ENCODE measurements at regions not wholly inside any gene's neighbourhood (a gene's known extent, or its start where the extent isn't known, plus 50 kb on each side); places are given as distances from the start of the nearest gene placed in this dataset.

GRCh38 chr10:128633864-128634540, 507.8 kb upstream of the MKI67 start:
- H3K4me3 ChIP-seq (ENCODE audit: low read depth, low read length): no peak overlapping the region
- TF ChIP-seq, protein P1, sequence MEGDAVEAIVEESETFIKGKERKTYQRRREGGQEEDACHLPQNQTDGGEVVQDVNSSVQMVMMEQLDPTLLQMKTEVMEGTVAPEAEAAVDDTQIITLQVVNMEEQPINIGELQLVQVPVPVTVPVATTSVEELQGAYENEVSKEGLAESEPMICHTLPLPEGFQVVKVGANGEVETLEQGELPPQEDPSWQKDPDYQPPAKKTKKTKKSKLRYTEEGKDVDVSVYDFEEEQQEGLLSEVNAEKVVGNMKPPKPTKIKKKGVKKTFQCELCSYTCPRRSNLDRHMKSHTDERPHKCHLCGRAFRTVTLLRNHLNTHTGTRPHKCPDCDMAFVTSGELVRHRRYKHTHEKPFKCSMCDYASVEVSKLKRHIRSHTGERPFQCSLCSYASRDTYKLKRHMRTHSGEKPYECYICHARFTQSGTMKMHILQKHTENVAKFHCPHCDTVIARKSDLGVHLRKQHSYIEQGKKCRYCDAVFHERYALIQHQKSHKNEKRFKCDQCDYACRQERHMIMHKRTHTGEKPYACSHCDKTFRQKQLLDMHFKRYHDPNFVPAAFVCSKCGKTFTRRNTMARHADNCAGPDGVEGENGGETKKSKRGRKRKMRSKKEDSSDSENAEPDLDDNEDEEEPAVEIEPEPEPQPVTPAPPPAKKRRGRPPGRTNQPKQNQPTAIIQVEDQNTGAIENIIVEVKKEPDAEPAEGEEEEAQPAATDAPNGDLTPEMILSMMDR (IDR thresholded peaks at IDR 0.05; ENCODE audit: insufficient read depth, low read depth, low read length, missing control alignments): no peak
- no peak for DNase-seq (ENCODE audit: low read depth)

DNA sequence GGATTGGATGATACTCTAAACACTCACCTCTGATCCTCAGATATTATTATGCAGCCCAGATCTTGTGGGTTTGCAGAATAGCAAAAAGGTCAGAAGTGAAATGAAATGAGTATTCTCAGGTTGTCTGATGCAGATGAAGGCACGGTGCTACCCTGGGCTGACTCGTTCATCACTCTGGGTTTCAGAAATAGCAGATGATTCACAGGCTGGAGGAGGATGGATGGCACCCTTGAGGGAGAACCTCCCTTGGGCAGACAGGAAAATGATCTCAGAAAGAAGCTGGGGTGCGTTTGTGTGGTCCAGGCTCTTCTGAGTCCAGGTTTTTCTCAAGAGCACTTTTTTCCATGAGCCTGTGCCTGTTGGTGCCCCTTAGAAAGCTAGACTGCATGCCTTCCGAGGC, 515.8 kb upstream of the MKI67 start:
- no peak for DNase-seq (ENCODE audit: low read depth)
- TF ChIP-seq, protein P1 (IDR thresholded peaks at IDR 0.05; ENCODE audit: insufficient read depth, low read depth, low read length, missing control alignments): no peak
- H3K4me3 ChIP-seq (ENCODE audit: low read depth, low read length): no peak overlapping the region

DNA sequence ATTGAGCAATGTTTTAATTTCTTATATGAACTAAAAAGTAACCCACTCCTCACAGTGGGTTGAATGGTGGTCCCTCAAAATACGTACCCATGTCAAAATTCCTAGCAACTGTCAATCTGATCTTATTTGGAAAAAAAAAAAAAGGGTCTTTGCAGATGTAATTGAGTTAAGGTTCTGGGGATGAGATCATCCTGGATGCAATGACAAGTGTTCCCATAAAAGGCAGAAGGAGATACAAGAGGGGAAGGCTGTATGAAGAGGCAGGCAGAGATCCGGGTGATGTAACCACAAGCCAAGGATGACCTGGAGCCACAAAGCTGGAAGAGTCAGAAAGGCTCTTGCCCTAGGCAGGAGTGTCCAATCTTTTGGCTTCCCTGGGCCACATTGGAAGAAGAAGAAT, 516.3 kb upstream of the MKI67 start:
- no peak for DNase-seq (ENCODE audit: low read depth)
- TF ChIP-seq, protein P1 (IDR thresholded peaks at IDR 0.05; ENCODE audit: insufficient read depth, low read depth, low read length, missing control alignments): no peak
- no peak overlapping the region for H3K4me3 ChIP-seq (ENCODE audit: low read depth, low read length)

- no peak overlapping the region for H3K4me3 ChIP-seq (ENCODE audit: low read depth, low read length)
- TF ChIP-seq, protein P1 (IDR thresholded peaks at IDR 0.05; ENCODE audit: insufficient read depth, low read depth, low read length, missing control alignments): no peak
- no peak for DNase-seq (ENCODE audit: low read depth)
Measured at GRCh38 chr10:128643658-128644057, 517.4 kb upstream of the MKI67 start.

GRCh38 chr10:128645486-128645885, 519.3 kb upstream of the MKI67 start:
- no peak for DNase-seq (ENCODE audit: low read depth)
- TF ChIP-seq, protein P1 (IDR thresholded peaks at IDR 0.05; ENCODE audit: insufficient read depth, low read depth, low read length, missing control alignments): no peak
- H3K4me3 ChIP-seq (ENCODE audit: low read depth, low read length): no peak overlapping the region

- TF ChIP-seq, protein P1 (IDR thresholded peaks at IDR 0.05; ENCODE audit: insufficient read depth, low read depth, low read length, missing control alignments): no peak
- no peak for DNase-seq (ENCODE audit: low read depth)
- no peak overlapping the region for H3K4me3 ChIP-seq (ENCODE audit: low read depth, low read length)
Measured at GRCh38 chr10:128646956-128647355, 520.7 kb upstream of the MKI67 start.

DNA sequence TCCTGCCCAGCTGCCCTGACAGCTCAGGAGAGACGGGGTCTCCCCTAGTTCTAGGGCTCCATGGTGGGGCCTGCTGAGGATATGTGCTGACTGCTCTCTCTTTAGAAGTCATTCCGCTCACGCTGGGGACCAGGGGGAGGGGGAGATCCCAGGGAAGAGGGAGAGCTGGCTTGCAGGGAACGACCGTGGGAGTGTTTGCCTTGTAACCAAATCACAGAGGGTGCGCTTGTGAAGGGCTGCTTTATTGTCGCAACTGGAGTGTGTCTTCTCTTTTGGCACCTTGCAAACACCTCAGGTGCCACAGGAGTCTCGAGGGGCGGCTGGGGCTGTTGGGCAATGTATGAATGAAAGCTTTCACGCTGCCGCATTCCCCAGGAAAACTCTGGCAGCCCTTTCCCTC, 531.3 kb upstream of the MKI67 start:
- no peak for DNase-seq (ENCODE audit: low read depth)
- TF ChIP-seq, protein P1 (IDR thresholded peaks at IDR 0.05; ENCODE audit: insufficient read depth, low read depth, low read length, missing control alignments): no peak
- H3K4me3 ChIP-seq (ENCODE audit: low read depth, low read length): no peak overlapping the region

Data from GM12865 (cell line).